Glutamatergic neuron (in vitro differentiated cells): ENCODE measurements at regions not wholly inside any gene's neighbourhood (a gene's known extent, or its start where the extent isn't known, plus 50 kb on each side); places are given as distances from the start of the nearest gene placed in this dataset.

Experiments
- DNase-seq: peaks from one replicate; pipeline ENCODE4 v3.0.0; 2022
- H3K27ac Mint-ChIP-seq: one replicate; pipeline ENCODE4 v1.8.0; 2020; ENCODE audit warnings: mild to moderate bottlenecking, mixed read lengths, inconsistent platforms; ENCODE audit not compliant: unreplicated experiment
- H3K27me3 Mint-ChIP-seq: one replicate; pipeline ENCODE4 v1.8.0; 2020; ENCODE audit warnings: mild to moderate bottlenecking, moderate library complexity, mixed read lengths, inconsistent platforms; ENCODE audit not compliant: unreplicated experiment
- H3K36me3 Mint-ChIP-seq: one replicate; pipeline ENCODE4 v1.8.0; 2020; ENCODE audit warnings: mild to moderate bottlenecking, mixed read lengths, inconsistent platforms; ENCODE audit not compliant: unreplicated experiment
- H3K4me1 Mint-ChIP-seq: one replicate; pipeline ENCODE4 v1.8.0; 2020; ENCODE audit warnings: mild to moderate bottlenecking, low read depth, mixed read lengths, inconsistent platforms; ENCODE audit not compliant: unreplicated experiment
- H3K4me3 Mint-ChIP-seq: one replicate; pipeline ENCODE4 v1.8.0; 2020; ENCODE audit warnings: mild to moderate bottlenecking, mixed read lengths, inconsistent platforms; ENCODE audit not compliant: unreplicated experiment
- H3K9me3 Mint-ChIP-seq: one replicate; pipeline ENCODE4 v1.8.0; 2020; ENCODE audit warnings: mild to moderate bottlenecking, moderate library complexity, mixed read lengths, inconsistent platforms; ENCODE audit not compliant: unreplicated experiment
- CTCF ChIP-seq: fragments of 200-600 bp; sonication (generic); IDR thresholded peaks from one replicate; pipeline ENCODE4 v1.5.0; 2021; ENCODE audit not compliant: partially characterized antibody, unreplicated experiment

GRCh38 chr10:5588603-5589002 is 63.8 kb downstream of the CALML3 start:
- no peak for TF ChIP-seq CTCF
- H3K9me3 Mint-ChIP-seq: peaks cover 4% of the 10 kb centered on the region
- no peak overlapping the region for H3K27ac Mint-ChIP-seq
- no peaks in the 10 kb centered on the region for H3K36me3 Mint-ChIP-seq
- DNase-seq: no peak
- H3K4me3 Mint-ChIP-seq: no peak overlapping the region
- H3K4me1 Mint-ChIP-seq: peaks cover 33% of the 10 kb centered on the region
- H3K27me3 Mint-ChIP-seq: peaks cover 2% of the 10 kb centered on the region
